Endodermal cell (in vitro differentiated cells): ENCODE measurements at regions not wholly inside any gene's neighbourhood (a gene's known extent, or its start where the extent isn't known, plus 50 kb on each side); places are given as distances from the start of the nearest gene placed in this dataset.

Experiments
- DNase-seq: peaks from one replicate; pipeline ENCODE4 v3.0.0-alpha.2; 2017
- H3K27ac ChIP-seq: 2 replicates; pipeline ENCODE4 v1.5.1; 2013; ENCODE audit warnings: mild to moderate bottlenecking, low read depth, low read length, moderate library complexity
- H3K27me3 ChIP-seq: 2 replicates; pipeline ENCODE4 v1.6.1; 2013; ENCODE audit warnings: mild to moderate bottlenecking, low read length, moderate library complexity; ENCODE audit not compliant: insufficient read depth, control insufficient read depth, poor library complexity, severe bottlenecking
- H3K36me3 ChIP-seq: 2 replicates; pipeline ENCODE4 v1.7.0; 2013; ENCODE audit warnings: mild to moderate bottlenecking, low read length, moderate library complexity; ENCODE audit not compliant: control insufficient read depth, insufficient read depth
- H3K4me1 ChIP-seq: one replicate; pipeline ENCODE4 v1.7.0; 2013; ENCODE audit warnings: low read length; ENCODE audit not compliant: control insufficient read depth, insufficient read depth
- H3K4me3 ChIP-seq: 2 replicates; pipeline ENCODE4 v1.5.1; 2013; ENCODE audit warnings: mild to moderate bottlenecking, low read length, moderate library complexity
- H3K9ac ChIP-seq: 2 replicates; pipeline ENCODE4 v1.6.1; 2013; ENCODE audit warnings: mild to moderate bottlenecking, low read length, moderate library complexity; ENCODE audit not compliant: poor library complexity, severe bottlenecking; ENCODE audit errors: extremely low read depth
- H3K9me3 ChIP-seq: 2 replicates; pipeline ENCODE4 v1.6.1; 2013; ENCODE audit warnings: mild to moderate bottlenecking, low read length, moderate library complexity; ENCODE audit not compliant: control insufficient read depth
- H3K27ac Mint-ChIP-seq: 2 replicates; pipeline ENCODE4 v1.8.0; 2020; ENCODE audit warnings: mixed read lengths
- H3K27me3 Mint-ChIP-seq: 2 replicates; pipeline ENCODE4 v1.8.0; 2021; ENCODE audit warnings: mild to moderate bottlenecking, mixed read lengths; ENCODE audit not compliant: insufficient read depth
- H3K36me3 Mint-ChIP-seq: 2 replicates; pipeline ENCODE4 v1.8.0; 2020; ENCODE audit warnings: low read depth, mixed read lengths
- H3K4me1 Mint-ChIP-seq: 2 replicates; pipeline ENCODE4 v1.8.0; 2020; ENCODE audit warnings: mixed read lengths
- H3K4me3 Mint-ChIP-seq: 2 replicates; pipeline ENCODE4 v1.8.0; 2020; ENCODE audit warnings: mild to moderate bottlenecking, moderate library complexity, mixed read lengths
- H3K9me3 Mint-ChIP-seq: 2 replicates; pipeline ENCODE4 v1.8.0; 2020; ENCODE audit warnings: mild to moderate bottlenecking, mixed read lengths
- WGBS, 2 experiments: methylation state at CpG; one replicate each; pipeline versions ENCODE4 v1.1.5 to v1.1.7; 2013; ENCODE audit warnings: missing lambda C conversion rate in 2 of 2, mixed read lengths in 1 of 2; ENCODE audit not compliant: insufficient coverage in 1 of 2, insufficient read length in 1 of 2; 5-methylcytosine and 5-hydroxymethylcytosine counted together
- TF ChIP-seq, protein P1 (sequence below): fragments of 200-600 bp; sonication (generic); conservative IDR thresholded peaks from 2 replicates; pipeline ENCODE4 v1.5.0; 2021; ENCODE audit warnings: antibody characterized with exemption, mild to moderate bottlenecking

DNA sequence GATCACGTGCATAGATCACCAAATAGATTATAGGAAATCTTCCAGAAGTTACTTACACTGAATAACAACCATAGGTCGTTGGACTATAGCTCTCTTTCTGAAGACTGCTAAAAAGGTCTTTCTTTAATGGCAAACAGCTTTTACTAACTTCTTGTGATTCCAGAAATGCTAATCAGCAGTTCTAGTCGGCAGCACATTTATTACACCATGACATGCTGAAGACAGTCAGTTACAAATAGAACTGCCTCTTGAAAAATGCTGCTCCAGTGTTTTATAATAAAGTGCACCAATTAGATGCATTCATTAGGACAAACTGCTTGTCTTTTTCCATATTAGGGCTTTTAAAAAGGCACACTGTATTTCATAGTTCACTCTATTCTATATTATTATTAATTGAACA is 488.2 kb downstream of the PABPC4L start:
- no peaks in the 10 kb centered on the region for H3K36me3 ChIP-seq
- DNase-seq = no peak
- no peak overlapping the region for H3K9ac ChIP-seq
- H3K27me3 ChIP-seq = no peaks in the 10 kb centered on the region
- H3K4me3 Mint-ChIP-seq = no peak overlapping the region
- TF ChIP-seq, protein P1, sequence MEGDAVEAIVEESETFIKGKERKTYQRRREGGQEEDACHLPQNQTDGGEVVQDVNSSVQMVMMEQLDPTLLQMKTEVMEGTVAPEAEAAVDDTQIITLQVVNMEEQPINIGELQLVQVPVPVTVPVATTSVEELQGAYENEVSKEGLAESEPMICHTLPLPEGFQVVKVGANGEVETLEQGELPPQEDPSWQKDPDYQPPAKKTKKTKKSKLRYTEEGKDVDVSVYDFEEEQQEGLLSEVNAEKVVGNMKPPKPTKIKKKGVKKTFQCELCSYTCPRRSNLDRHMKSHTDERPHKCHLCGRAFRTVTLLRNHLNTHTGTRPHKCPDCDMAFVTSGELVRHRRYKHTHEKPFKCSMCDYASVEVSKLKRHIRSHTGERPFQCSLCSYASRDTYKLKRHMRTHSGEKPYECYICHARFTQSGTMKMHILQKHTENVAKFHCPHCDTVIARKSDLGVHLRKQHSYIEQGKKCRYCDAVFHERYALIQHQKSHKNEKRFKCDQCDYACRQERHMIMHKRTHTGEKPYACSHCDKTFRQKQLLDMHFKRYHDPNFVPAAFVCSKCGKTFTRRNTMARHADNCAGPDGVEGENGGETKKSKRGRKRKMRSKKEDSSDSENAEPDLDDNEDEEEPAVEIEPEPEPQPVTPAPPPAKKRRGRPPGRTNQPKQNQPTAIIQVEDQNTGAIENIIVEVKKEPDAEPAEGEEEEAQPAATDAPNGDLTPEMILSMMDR = no peak
- no peak overlapping the region for H3K27ac ChIP-seq
- H3K9me3 Mint-ChIP-seq = peaks cover 4% of the 10 kb centered on the region
- no peaks in the 10 kb centered on the region for H3K4me1 ChIP-seq
- WGBS, 2 experiments = 90 to 93% methylated on average over 3 of the region's 3 CpGs
- H3K4me1 Mint-ChIP-seq = no peaks in the 10 kb centered on the region
- H3K9me3 ChIP-seq = no peaks in the 10 kb centered on the region
- no peaks in the 10 kb centered on the region for H3K36me3 Mint-ChIP-seq
- no peak overlapping the region for H3K4me3 ChIP-seq
- no peak overlapping the region for H3K27ac Mint-ChIP-seq
- no peaks in the 10 kb centered on the region for H3K27me3 Mint-ChIP-seq

DNA sequence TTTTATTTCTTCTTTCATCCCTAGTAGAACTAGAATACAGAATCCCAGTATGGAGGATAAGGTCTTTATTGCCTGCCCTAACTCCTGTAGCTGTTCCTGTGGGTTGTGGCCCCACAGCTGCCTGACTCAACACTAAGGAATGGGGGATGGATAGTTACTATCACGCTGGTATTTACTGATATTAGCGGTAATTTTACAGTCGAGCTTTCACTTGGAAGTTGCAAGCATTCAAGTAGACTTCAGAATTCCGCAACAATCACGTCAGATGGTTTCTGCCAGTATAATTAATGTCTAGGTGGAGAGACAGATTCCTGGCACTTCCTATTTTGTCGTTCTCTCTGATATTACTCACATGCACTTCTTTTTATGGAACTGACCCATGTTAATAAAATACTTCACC is 489.8 kb downstream of the PABPC4L start:
- Histone ChIP-seq H3K9me3 (peaks cover 8% of the 10 kb centered on the region), H3K36me3 (no peaks in the 10 kb centered on the region), H3K4me3 (no peak overlapping the region), H3K27ac (no peak overlapping the region), H3K27me3 (no peaks in the 10 kb centered on the region), H3K4me1 (no peaks in the 10 kb centered on the region), H3K9ac (no peak overlapping the region)
- Mint-ChIP-seq H3K4me1 (no peaks in the 10 kb centered on the region), H3K4me3 (no peak overlapping the region), H3K36me3 (no peaks in the 10 kb centered on the region), H3K27me3 (no peaks in the 10 kb centered on the region), H3K9me3 (peaks cover 8% of the 10 kb centered on the region), H3K27ac (no peak overlapping the region)
- 90 to 96% methylated on average over 5 to 6 of the region's 6 CpGs for WGBS, 2 experiments
- TF ChIP-seq, protein P1 = no peak
- DNase-seq = no peak

DNA sequence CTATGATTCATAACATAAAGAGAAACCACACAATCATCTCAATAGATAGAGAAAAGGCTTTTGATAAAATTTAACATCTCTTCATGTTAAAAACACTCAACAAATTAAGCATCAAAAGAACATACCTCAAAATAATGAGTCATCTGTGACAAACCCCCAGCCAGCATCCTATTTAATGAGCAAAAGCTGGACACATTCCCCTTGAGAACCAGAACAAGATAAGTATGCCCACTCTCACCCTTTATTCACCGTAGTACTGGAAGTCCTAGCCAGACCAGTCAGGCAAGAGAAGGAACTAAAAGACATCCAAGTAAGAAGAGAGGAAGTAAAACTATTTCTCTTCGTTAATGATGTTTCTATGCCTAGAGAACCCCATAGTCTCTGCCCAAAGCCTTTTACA is 507.2 kb downstream of the PABPC4L start:
- Histone ChIP-seq H3K4me1 (no peaks in the 10 kb centered on the region), H3K27ac (no peak overlapping the region), H3K4me3 (no peak overlapping the region), H3K27me3 (no peaks in the 10 kb centered on the region), H3K9ac (no peak overlapping the region), H3K36me3 (no peaks in the 10 kb centered on the region), H3K9me3 (peaks cover 5% of the 10 kb centered on the region)
- Mint-ChIP-seq H3K4me1 (no peaks in the 10 kb centered on the region), H3K27me3 (no peaks in the 10 kb centered on the region), H3K4me3 (no peak overlapping the region), H3K27ac (no peak overlapping the region), H3K9me3 (peaks cover 25% of the 10 kb centered on the region), H3K36me3 (peaks cover 12% of the 10 kb centered on the region)
- TF ChIP-seq, protein P1 = no peak
- DNase-seq = no peak
- WGBS, 2 experiments = 100% methylated on average over 1 to 2 of the region's 2 CpGs
